Keratinocyte (primary cell): ENCODE measurements at regions not wholly inside any gene's neighbourhood (a gene's known extent, or its start where the extent isn't known, plus 50 kb on each side); places are given as distances from the start of the nearest gene placed in this dataset.
A peak's percentile ranks its signal among the peaks of the same experiment; 100 is the strongest.

Experiments used
- DNase-seq: peaks from one replicate; pipeline ENCODE4 v3.0.0-alpha.2; 2011; ENCODE audit warnings: low read depth, missing footprints, low spot score
- FAIRE-seq: peaks from 2 replicates; lab custom pipeline; 2011; peaks lifted over from hg19 to GRCh38; lab: Jason Lieb, UNC
- H2AFZ ChIP-seq: 2 replicates; pipeline ENCODE4 v1.6.0; 2012; ENCODE audit warnings: low read length, control low read depth, inconsistent platforms; ENCODE audit not compliant: control insufficient read depth
- H3K27ac ChIP-seq: 2 replicates; pipeline ENCODE4 v1.5.1; 2011; ENCODE audit warnings: low read length; ENCODE audit not compliant: control insufficient read depth, insufficient read depth
- H3K27me3 ChIP-seq: 3 replicates; pipeline ENCODE4 v1.6.0; 2011; ENCODE audit warnings: low read length; ENCODE audit not compliant: control insufficient read depth, insufficient read depth; ENCODE audit errors: extremely low read depth
- H3K36me3 ChIP-seq, 2 experiments: 2 replicates in 1 of 2; 3 replicates in 1 of 2; pipeline ENCODE4 v1.5.1; 2011; ENCODE audit warnings: low read length in 2 of 2, mild to moderate bottlenecking in 1 of 2; ENCODE audit not compliant: control insufficient read depth in 2 of 2, insufficient read depth in 2 of 2; ENCODE audit errors: extremely low read depth in 1 of 2
- H3K4me1 ChIP-seq: 3 replicates; pipeline ENCODE4 v1.5.1; 2011; ENCODE audit warnings: low read length; ENCODE audit not compliant: control insufficient read depth, insufficient read depth; ENCODE audit errors: extremely low read depth
- H3K4me2 ChIP-seq: 3 replicates; pipeline ENCODE4 v1.6.0; 2011; ENCODE audit warnings: low read depth, low read length; ENCODE audit not compliant: control insufficient read depth, insufficient read depth; ENCODE audit errors: extremely low read depth
- H3K4me3 ChIP-seq, 3 experiments: fragments of 200-600 bp in 1 of 3; sonication (generic) in 1 of 3; 2 replicates in 2 of 3; 3 replicates in 1 of 3; pipeline ENCODE4 v1.5.1; 2011 to 2016; ENCODE audit warnings: low read length in 3 of 3, mild to moderate bottlenecking in 3 of 3, control low read depth in 2 of 3, inconsistent platforms in 1 of 3, low read depth in 1 of 3, mixed read lengths in 1 of 3, mixed run types in 1 of 3, moderate library complexity in 1 of 3; ENCODE audit not compliant: control insufficient read depth in 2 of 3, insufficient read depth in 2 of 3; ENCODE audit errors: extremely low read depth in 1 of 3
- H3K79me2 ChIP-seq: 2 replicates; pipeline ENCODE4 v1.6.0; 2012; ENCODE audit warnings: low read length; ENCODE audit not compliant: control insufficient read depth, insufficient read depth
- H3K9ac ChIP-seq: 3 replicates; pipeline ENCODE4 v1.6.0; 2011; ENCODE audit warnings: low read length; ENCODE audit not compliant: control insufficient read depth, insufficient read depth; ENCODE audit errors: extremely low read depth
- H3K9me1 ChIP-seq: 3 replicates; pipeline ENCODE4 v1.6.0; 2011; ENCODE audit warnings: low read length; ENCODE audit not compliant: control insufficient read depth, insufficient read depth; ENCODE audit errors: extremely low read depth
- H3K9me3 ChIP-seq: 2 replicates; pipeline ENCODE4 v1.5.1; 2012; ENCODE audit warnings: low read depth, low read length; ENCODE audit not compliant: control insufficient read depth
- H4K20me1 ChIP-seq: 3 replicates; pipeline ENCODE4 v1.6.0; 2011; ENCODE audit warnings: low read length; ENCODE audit not compliant: control insufficient read depth, insufficient read depth; ENCODE audit errors: extremely low read depth
- EZH2 ChIP-seq: IDR thresholded peaks from one replicate; pipeline ENCODE4 v1.6.1; 2012; ENCODE audit warnings: inconsistent platforms, mild to moderate bottlenecking, low read length, moderate library complexity
- dilution Hi-C: fragments of 300-500 bp; cut with MboI; formaldehyde crosslinking; loops from one replicate; pipeline ENCODE4 v1.7.0; 2020; ENCODE audit warnings: low sequenced_read_pairs; ENCODE audit not compliant: extremely low pct_ligation_motif_present
- TF ChIP-seq, protein P1 (sequence below), 3 experiments: IDR thresholded peaks in 1 of 3; conservative IDR thresholded peaks in 1 of 3; optimal IDR thresholded peaks in 1 of 3; 2 replicates in 2 of 3; 3 replicates in 1 of 3; pipeline versions ENCODE3 to v1.5.1; 2011; ENCODE audit warnings: low read length in 3 of 3, mild to moderate bottlenecking in 3 of 3, moderate library complexity in 2 of 3, control low read depth in 1 of 3, inconsistent platforms in 1 of 3; ENCODE audit not compliant: insufficient read depth in 2 of 3; ENCODE audit errors: extremely low read depth in 1 of 3

- H4K20me1 ChIP-seq, result no peaks in the 10 kb centered on the region
- H3K4me1 ChIP-seq, result peaks cover 6% of the 10 kb centered on the region
- H3K79me2 ChIP-seq, result no peaks in the 10 kb centered on the region
- no peaks in the 10 kb centered on the region for H3K9me1 ChIP-seq
- FAIRE-seq, result peak; percentile 84
- DNase-seq, result no peak
- H3K9me3 ChIP-seq, result no peaks in the 10 kb centered on the region
- H2AFZ ChIP-seq, result no peak overlapping the region
- no peak overlapping the region for H3K9ac ChIP-seq
- H3K27ac ChIP-seq, result no peak overlapping the region
- dilution Hi-C loops, result no loop called here
- H3K27me3 ChIP-seq, result peaks cover 17% of the 10 kb centered on the region
- peak overlapping the region; percentile 19 for H3K4me2 ChIP-seq
- H3K36me3 ChIP-seq, result no peaks in the 10 kb centered on the region
- no peak for TF ChIP-seq EZH2
- TF ChIP-seq, protein P1, sequence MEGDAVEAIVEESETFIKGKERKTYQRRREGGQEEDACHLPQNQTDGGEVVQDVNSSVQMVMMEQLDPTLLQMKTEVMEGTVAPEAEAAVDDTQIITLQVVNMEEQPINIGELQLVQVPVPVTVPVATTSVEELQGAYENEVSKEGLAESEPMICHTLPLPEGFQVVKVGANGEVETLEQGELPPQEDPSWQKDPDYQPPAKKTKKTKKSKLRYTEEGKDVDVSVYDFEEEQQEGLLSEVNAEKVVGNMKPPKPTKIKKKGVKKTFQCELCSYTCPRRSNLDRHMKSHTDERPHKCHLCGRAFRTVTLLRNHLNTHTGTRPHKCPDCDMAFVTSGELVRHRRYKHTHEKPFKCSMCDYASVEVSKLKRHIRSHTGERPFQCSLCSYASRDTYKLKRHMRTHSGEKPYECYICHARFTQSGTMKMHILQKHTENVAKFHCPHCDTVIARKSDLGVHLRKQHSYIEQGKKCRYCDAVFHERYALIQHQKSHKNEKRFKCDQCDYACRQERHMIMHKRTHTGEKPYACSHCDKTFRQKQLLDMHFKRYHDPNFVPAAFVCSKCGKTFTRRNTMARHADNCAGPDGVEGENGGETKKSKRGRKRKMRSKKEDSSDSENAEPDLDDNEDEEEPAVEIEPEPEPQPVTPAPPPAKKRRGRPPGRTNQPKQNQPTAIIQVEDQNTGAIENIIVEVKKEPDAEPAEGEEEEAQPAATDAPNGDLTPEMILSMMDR (optimal IDR thresholded peaks at IDR 0.05 in 1 of 3, IDR thresholded peaks at IDR 0.05 in 1 of 3, conservative IDR thresholded peaks at IDR 0.05 in 1 of 3; ENCODE audit: extremely low read depth in 1 of 3, insufficient read depth in 2 of 3, low read length in 3 of 3), result peak; percentile 67 to 77 (median 76)
- H3K4me3 ChIP-seq, result no peak overlapping the region
These were observed 114.9 kb upstream of the NFIB start for GRCh38 chr9:14428781-14429230.

GRCh38 chr9:14427419-14427818 lies 113.5 kb upstream of the NFIB start:
- H3K4me3 ChIP-seq, result no peak overlapping the region
- no peaks in the 10 kb centered on the region for H3K9me1 ChIP-seq
- TF ChIP-seq EZH2, result no peak
- TF ChIP-seq, protein P1 (optimal IDR thresholded peaks at IDR 0.05 in 1 of 3, IDR thresholded peaks at IDR 0.05 in 1 of 3, conservative IDR thresholded peaks at IDR 0.05 in 1 of 3; ENCODE audit: extremely low read depth in 1 of 3, insufficient read depth in 2 of 3, low read length in 3 of 3), result no peak
- peaks cover 27% of the 10 kb centered on the region for H3K27me3 ChIP-seq
- no peaks in the 10 kb centered on the region for H3K9me3 ChIP-seq
- H4K20me1 ChIP-seq, result no peaks in the 10 kb centered on the region
- H3K36me3 ChIP-seq, result no peaks in the 10 kb centered on the region
- no peak overlapping the region for H2AFZ ChIP-seq
- no peak overlapping the region for H3K4me2 ChIP-seq
- no peak overlapping the region for H3K27ac ChIP-seq
- no peaks in the 10 kb centered on the region for H3K79me2 ChIP-seq
- no peak for FAIRE-seq
- H3K9ac ChIP-seq, result no peak overlapping the region
- DNase-seq, result no peak
- dilution Hi-C loops, result no loop called here
- H3K4me1 ChIP-seq, result no peaks in the 10 kb centered on the region
